G401 (cell line): ENCODE measurements at regions not wholly inside any gene's neighbourhood (a gene's known extent, or its start where the extent isn't known, plus 50 kb on each side); places are given as distances from the start of the nearest gene placed in this dataset.
"Not testable (repeated sequence)": the region's sequence is repeated elsewhere in the genome, so short reads cannot be mapped to it uniquely, and the experiment has no call there.

Experiments
- DNase-seq: peaks from one replicate; pipeline ENCODE4 v3.0.0-alpha.2; 2015; ENCODE audit warnings: low spot score
- in situ Hi-C: cut with HindIII; loops from 2 replicates; pipeline ENCODE4 v1.10.0; 2016; ENCODE audit warnings: low sequenced_read_pairs, mixed read lengths

DNA sequence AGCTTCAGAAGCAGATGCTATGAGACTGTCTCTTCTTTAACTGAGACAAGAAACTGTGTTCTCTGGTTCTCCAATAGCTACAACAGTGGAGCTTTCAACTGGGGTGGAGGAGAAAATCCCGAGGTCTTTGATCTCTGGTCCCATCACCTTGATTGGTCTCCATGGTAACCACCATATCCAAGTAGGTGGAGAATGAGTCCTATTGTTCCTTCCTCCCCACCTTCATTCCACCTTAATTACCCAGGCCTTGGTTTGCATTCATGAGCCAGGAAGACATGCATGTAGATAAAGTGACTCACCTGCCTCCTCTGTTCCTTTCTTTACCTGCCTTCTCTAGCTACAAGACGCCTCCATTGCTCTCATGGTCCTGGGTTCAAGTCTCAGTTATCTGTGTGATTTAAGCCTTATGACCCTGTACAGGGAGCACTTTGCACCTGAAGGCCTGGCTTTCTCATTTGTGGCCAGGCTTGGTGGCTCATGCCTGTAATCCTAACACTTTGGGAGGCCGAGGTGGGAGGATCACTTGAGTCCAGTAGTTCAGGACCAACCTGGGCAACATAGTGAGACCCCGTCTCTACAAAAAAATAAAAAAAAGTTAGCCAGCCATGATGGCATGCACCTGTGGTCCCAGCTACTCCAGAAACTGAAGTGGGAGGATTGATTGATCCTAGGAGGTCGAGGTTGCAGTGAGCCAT, 157.7 kb upstream of the TBX3 start:
- in situ Hi-C loops, result no loop called here
- no peak for DNase-seq

DNA sequence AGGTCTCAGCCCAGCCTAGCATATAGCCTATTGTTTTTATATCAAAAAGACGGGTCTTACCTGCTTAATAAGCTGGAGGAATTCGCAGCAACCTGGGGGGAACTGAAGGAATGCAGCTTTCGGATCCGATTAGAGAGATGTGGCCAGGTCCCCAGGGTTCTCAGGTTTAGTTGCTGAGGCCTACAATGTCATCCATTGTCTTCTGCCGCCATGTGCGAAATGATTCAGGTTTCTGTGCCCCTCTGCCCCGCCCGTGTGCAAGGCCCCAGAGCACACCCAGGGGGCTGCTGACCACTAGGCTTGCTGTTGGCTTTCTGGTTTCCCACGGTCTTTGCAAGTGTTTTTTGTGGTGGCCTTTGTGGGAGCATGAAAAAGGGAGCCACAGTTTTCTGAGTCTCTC, 154.5 kb upstream of the TBX3 start:
- no peak for DNase-seq
- in situ Hi-C loops, result no loop called here

DNA sequence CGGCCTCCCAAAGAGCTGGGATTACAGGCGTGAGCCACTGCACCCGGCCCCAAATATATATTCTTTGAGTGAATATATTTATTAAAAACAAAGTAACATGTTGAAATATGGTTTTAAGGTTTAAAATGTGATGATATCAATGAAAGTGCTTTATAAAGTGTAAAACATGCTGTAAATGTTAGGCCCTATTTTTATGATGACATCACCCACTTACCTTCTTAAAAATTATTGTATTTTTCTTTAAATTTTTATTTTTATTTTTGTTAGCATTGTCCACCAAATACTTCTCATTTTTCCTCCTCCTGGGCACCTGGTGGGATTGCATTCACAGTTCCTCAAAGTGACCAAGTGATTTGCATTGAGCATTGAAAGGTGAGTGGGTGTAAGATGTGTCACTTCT, 152.6 kb upstream of the TBX3 start:
- in situ Hi-C loops, result no loop called here
- DNase-seq, result no peak

DNA sequence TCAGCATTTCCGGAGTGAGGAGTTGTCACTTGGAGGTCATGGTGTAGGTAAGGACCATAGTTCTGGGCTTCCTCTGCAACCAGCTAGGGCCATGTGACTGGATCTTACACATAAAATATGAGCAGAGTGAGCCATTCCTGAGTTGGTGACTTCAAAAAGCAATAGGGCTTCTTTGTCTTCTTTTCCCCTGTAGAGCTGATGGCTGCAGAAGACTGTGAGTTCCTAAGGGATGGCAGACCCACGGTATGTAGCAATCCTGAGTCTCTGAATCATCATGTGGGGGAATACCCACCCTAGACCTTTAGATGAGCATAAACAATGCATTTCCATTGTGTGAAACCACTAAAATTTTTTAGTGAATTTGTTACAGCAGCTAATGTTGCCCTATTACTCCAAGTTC, 151.1 kb upstream of the TBX3 start:
- no peak for DNase-seq
- in situ Hi-C loops, result no loop called here

DNA sequence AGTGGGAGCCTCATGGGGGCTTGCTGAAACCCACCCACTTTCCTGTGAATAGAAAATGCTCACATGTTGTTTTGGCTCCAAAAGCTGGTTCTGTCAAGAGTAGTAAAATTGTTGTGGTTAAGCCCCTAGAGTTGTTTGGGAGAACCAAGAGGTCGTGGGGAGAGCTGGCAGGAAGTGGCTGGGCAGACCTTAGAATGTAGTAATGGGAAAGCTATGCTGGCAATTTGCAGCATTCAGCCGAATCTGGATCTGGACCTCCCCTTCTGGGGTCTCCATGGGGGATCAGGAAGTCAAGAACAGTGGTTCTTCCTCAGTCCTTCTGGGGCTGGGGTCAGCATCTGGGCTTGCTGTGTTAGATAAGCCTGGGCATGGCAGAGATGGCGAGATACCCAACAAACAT, 150.6 kb upstream of the TBX3 start:
- in situ Hi-C loops, result no loop called here
- no peak for DNase-seq

DNA sequence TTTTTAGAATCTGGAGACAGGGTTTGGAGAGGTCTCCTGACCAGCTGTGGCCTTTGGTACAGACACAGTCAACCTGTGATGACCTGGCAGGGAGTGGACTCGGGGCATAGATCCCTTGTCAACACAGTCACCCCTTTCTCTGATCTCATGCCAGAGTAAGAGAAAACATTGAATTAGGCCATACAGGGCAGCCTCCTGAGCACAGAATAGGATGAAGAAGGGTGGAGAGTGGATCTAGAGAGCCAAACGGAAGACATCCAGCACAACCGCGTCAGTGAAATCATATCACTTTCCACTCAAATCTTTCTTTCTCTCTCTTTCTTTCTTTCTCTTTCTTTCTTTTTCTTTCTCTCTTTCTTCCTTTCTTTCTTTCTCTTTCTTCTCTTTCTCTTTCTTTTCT, 145.9 kb upstream of the TBX3 start:
- in situ Hi-C loops, result no loop called here
- DNase-seq, result no peak

DNA sequence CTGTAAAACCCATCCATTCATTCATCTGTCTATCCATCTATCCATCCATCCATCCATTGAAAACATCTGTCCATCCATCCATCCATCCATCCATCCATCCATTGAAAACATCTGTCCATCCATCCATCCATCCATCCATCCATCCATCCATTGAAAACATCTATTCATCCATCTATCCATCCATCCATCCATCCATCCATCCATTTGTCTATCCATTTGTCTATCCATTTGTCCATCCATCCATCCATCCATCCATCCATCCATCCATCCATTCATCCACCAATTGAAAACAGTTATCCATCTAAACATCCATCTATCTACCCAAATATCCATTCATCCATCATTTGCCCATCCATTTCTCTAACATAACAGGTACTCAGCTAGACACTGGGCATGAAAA, 145.3 kb upstream of the TBX3 start:
- in situ Hi-C loops, result not testable (repeated sequence)

DNA sequence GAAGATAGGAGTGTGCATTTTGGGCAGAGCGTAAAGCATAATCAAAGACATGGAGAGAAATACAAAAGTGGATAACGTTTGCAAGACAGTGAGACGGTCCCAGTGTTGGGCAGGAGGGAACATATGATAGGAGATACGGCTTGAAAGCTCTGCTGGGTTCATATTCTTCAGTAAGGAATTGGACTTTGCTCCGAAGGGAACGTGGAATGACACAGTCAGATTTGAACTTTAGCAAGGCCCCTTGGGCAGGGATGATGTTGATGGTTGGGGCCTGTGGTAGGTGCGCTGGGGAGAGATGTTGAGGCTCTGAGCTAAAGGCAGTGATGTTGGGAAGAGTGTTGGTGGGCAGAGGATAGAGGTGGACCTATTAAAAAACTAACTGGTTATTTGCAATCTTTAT, 143.5 kb upstream of the TBX3 start:
- no peak for DNase-seq
- in situ Hi-C loops, result no loop called here

More for the DNA sequence above, 145.3 kb upstream of the TBX3 start:
- DNase-seq, result not testable (repeated sequence)

DNA sequence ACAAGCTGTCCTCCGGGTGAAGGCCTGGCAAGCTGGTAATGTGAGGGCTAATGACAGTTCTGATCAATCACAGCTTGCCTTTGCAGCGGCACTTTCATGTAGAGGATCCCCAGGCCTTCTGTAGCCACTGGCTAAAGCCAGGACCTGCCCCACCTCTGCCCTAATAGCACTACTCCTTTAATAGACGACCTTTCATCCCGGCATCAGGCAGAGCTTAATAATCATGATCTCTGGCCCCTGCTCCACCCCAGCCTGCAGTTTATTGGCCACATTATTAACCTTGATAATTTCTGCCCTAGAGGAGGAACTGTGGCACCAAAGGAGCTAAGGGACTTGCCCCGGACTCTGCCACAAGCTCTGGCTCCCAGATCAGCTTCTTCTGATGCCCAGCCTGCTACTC, 142.3 kb upstream of the TBX3 start:
- in situ Hi-C loops, result no loop called here
- no peak for DNase-seq

DNA sequence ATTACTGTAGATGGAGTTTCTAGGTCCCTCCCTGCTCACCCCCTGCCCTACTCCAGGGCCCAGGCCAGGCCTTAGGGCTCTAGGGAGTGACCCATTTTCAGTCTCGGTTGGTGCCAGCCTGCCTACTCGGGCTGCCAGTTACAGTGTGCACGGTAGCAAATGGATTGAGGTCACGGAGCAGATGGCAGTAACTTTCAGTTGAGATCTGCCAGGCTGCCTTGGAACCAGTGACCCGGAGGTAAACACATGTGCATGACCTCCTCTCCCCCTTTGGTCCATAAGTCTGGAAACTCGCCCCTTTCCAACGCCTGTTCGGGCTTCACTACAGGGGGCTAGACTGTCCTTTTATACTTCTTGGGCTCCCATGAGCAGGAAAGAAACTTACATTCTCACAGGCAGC, 139.7 kb upstream of the TBX3 start:
- in situ Hi-C loops, result no loop called here
- DNase-seq, result peak; percentile 16

DNA sequence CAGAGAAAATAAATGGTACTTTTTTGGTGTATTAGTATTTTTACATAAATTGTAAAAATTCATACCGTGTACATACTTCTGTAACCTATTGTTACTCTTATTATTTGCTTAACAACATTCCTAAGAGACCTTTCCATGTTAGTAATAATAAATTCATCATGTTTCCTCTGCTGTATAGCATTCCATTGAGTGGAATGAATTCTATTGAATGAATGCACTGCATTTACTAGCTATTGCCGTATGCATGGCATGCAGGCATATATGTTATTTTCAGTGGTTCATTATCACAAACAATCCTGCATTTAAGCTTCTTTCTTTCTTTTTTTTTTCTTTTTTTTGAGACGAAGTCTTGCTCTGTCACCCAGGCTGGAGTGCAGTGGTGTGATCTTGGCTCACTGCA, 137.6 kb upstream of the TBX3 start:
- DNase-seq, result no peak
- in situ Hi-C loops, result no loop called here

DNA sequence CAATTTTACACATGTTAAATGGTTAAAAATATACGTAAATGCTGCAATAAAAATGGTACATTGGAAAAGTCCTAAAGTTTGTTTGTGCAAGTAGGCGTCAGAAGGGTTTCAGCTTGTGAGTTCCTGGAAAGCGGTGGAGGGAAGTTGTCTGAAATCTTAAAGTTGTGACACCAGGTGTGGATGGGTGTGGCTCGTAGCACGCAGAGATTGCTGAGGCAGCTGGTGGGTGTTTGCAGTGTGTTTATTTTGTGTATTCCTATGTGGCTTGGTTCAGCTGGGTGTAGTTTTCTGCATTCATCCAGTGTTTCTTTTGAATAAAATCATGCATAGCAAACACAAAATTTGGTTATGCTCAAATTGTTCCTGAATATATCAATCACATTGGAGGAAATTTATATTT, 136.8 kb upstream of the TBX3 start:
- in situ Hi-C loops, result no loop called here
- DNase-seq, result no peak

DNA sequence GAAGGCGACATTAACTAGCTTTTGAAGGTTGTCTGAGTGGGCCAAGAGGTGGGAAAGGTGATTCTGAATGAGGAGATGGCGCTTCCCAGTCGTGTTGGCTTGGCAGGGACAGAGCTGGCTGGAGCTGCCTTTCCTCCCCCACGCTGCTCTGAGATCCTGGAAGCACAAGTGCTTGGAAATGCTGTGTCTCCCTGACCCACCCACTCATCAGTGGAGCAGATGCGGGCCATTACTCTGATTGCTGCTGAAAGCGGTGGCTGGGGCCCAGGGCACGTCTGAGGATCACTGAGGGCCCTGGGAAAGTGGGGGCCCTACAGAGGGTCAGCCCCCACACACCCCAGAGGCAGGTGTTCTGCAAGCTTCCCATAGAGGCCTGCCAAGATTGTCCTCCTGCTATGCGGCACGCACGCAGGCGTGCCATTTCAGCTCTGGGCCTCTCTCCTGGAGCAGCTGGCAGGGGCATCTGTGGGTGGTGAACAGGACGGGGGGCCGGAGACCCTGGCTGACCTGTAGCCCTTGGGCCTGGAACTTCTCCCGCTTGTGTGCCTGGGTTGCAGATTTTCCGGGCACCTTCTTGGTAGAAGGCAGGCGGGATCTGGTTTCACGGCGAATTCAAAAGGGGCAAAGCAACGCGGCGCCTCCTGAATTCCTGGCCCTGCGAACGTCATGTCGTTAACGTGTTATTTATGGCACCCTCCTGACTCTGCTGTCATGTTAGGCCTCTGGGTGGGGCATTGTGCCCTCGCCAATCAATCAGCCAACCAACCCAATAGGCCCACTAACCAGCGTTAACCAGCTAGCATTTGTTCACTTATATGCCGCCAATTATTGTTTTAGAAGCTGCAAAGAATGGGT, 133.8 kb upstream of the TBX3 start:
- no peak for DNase-seq
- in situ Hi-C loops, result no loop called here

DNA sequence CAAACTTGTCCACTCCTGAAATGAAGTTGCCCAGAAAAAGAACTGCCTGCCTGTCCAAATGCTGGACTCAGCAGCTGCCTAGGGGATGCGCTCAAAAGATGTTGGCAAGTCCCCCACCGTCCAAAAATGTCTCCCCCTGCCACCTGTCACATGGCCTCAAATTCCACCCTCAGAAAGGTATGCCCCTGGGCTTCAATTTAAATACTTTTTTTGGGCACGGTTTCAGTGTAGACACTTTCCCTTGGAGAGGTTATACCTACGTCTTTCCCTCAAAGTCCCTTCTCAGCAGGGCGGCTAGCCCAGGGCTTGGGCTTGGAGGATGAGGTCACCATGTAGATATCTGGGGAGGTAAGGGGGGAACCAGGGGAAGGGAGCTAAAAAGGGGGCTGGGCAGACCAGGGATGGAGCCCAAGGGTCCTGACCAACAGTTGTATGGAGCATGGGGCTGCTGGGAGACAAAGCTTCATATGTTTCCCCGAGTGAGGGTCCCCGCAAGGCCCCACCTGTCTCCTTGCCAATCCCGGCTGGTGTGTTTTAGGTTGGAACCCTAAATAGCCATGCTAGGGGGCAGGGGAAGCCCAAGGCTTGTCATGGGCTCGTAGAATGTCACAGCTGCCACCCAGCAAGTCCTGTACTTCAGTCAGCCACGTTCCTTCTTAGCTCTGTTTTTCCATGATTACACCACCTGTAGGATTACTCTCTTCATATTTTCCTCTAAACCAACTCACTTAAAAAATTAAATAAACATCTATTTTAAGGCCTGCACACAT, 131.2 kb upstream of the TBX3 start:
- no peak for DNase-seq
- in situ Hi-C loops, result no loop called here

DNA sequence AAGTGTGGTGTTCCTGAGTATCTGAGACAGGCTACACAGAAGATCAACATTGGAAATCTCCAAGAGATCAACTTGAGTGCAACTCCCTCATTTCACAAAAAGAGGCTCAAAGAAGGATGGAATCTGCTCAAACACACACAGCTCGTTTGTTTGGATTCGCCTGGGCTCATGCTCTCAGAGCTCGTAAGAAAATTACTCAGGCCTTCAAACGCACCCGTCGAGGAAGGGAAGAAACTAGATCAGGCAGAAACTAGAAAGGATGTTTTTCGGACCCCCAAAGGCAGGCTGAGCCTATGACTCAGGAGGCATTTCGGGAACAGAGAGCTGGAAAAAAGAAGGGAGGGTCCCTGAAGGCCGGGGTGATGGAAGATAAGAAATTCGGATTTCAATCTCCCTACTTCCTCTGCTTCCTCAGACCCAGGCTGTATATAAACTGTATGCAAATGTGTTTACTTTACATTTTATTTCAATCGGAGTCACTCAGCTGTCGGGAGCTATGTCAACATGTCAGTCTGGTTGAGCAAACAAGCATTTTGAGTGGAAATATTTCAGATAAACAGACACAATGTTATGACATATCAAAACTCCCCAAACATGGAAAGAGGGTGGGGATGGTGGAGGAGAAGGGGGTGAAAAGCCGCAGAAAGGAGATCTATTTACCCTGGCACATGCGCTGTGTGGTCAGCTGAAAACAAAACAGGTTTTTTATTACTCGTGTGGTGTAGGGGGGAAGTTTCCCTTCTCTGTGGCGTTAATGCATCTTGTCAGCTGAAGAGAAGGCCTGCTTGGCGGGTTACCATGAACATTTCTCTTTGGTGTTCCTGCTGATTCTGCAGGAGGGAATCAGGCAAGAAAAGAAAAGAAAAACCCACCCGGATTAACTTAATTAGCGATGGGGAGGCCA, 129.1 kb upstream of the TBX3 start:
- in situ Hi-C loops, result no loop called here

DNA sequence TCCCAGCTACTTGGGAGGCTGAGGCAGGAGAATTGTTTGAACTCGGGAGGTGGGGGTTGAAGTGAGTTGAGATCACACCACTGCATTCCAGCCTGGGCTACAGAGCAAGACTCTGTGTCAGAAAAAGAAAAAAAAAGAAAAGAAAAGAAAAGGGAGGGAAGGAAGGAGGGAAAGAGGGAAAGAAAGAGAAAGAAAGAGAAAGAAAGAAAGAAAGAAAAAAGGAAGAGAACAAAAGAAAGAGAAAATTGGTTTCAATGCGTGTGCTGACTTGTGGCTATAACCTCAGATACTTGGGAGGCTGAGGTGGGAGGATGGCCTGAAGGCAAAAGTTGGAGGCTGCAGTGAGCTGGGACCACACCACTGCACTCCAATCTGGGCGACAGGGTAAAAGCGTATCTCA, 128.4 kb upstream of the TBX3 start:
- in situ Hi-C loops, result no loop called here

More for the DNA sequence above, 129.1 kb upstream of the TBX3 start:
- DNase-seq, result peak; percentile 5

DNA sequence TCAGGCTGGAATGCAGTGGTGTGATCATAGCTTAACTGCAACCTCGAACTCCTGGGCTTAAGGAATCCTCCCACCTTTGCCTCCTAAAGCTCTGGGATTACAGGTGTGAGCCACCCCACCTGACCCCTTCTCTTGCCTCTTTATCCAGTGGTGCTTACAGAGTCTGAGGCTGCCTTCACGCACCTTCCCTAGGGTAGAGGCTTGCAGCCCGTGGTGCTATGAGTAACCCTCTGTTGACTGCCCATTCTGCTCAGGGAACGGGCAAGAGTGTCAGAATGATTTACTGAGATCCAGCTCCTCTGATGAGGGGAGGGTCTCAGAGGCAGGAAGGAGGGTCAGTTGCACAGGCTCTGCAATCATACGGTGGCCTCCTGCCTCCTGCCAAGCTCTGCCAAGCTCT, 125.1 kb upstream of the TBX3 start:
- no peak for DNase-seq
- in situ Hi-C loops, result no loop called here

More for the DNA sequence above, 128.4 kb upstream of the TBX3 start:
- no peak for DNase-seq

DNA sequence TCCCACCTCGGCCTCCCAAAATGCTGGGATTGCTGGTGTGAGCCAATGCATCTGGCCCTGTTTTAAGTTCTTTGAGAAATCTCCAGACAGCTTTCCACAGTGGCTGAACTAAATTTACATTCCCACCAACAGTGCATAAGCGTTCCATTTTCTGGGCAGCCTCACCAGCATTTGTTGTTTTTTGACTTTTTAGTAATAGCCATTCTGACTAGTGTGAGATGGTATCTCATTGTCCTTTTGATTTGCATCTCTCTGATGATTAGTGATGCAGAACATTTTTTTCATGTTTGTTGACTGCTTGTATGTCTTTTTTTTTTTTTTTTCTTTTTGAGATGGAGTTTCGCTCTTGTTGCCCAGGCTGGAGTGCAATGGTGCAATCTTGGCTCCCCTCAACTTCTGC, 117.4 kb upstream of the TBX3 start:
- in situ Hi-C loops, DNase-seq: not testable (repeated sequence)

DNA sequence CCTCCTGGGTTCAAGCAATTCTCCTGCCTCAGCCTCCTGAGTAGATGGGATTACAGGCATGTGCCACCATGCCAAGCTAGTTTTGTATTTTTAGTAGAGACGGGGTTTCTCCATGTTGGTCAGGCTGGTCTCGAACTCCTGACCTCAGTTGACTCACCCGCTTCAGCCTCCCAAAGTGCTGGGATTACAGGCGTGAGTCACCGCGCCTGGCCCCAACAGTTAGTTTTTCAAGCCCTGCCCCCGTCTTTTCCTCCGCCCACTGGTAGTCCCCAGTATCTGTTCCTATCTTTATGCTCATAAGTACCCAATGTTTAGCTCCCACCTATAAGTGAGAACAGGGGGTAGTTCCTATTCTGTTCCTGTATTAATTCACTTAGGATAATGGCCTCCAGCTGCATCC, 116.6 kb upstream of the TBX3 start:
- DNase-seq, in situ Hi-C loops: not testable (repeated sequence)
